ENCODE measurements at regions not wholly inside any gene's neighbourhood (a gene's known extent, or its start where the extent isn't known, plus 50 kb on each side); places are given as distances from the start of the nearest gene placed in this dataset.

DNA sequence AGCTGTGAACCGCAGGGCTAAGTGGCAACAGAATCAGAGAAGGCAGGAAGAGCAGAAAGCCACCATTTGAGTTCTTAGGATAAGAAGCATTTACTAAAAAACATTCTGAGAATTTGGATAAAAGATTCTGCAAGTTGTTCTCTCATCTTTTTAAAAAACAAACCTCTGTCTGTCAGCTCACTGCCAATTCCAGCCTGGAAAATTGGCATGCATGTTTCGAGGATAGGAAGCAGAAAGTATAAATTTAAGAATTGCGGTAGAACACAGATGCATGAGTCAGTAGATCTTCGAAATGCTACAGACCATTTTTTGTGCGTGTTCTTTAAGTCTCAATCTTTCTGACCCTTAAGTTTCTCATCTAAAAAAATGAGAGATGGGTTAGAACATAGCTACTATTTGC, 544.5 kb upstream of the DAB1 start:
- TF ChIP-seq TOX (CRISPR knock-in tag; IDR thresholded peaks at IDR 0.05; ENCODE audit: borderline replicate concordance), result no peak
- no peak for TF ChIP-seq SNAI2 (CRISPR knock-in tag; IDR thresholded peaks at IDR 0.05)
- no peak for TF ChIP-seq ARNTL (CRISPR knock-in tag; IDR thresholded peaks at IDR 0.05; ENCODE audit: borderline replicate concordance, low read depth)
- TF ChIP-seq, protein P1, sequence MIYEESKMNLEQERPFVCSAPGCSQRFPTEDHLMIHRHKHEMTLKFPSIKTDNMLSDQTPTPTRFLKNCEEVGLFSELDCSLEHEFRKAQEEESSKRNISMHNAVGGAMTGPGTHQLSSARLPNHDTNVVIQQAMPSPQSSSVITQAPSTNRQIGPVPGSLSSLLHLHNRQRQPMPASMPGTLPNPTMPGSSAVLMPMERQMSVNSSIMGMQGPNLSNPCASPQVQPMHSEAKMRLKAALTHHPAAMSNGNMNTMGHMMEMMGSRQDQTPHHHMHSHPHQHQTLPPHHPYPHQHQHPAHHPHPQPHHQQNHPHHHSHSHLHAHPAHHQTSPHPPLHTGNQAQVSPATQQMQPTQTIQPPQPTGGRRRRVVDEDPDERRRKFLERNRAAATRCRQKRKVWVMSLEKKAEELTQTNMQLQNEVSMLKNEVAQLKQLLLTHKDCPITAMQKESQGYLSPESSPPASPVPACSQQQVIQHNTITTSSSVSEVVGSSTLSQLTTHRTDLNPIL (CRISPR knock-in tag; IDR thresholded peaks at IDR 0.05; ENCODE audit: low read depth), result no peak
- TF ChIP-seq, protein P2, sequence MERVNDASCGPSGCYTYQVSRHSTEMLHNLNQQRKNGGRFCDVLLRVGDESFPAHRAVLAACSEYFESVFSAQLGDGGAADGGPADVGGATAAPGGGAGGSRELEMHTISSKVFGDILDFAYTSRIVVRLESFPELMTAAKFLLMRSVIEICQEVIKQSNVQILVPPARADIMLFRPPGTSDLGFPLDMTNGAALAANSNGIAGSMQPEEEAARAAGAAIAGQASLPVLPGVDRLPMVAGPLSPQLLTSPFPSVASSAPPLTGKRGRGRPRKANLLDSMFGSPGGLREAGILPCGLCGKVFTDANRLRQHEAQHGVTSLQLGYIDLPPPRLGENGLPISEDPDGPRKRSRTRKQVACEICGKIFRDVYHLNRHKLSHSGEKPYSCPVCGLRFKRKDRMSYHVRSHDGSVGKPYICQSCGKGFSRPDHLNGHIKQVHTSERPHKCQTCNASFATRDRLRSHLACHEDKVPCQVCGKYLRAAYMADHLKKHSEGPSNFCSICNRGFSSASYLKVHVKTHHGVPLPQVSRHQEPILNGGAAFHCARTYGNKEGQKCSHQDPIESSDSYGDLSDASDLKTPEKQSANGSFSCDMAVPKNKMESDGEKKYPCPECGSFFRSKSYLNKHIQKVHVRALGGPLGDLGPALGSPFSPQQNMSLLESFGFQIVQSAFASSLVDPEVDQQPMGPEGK (CRISPR knock-in tag; IDR thresholded peaks at IDR 0.05; ENCODE audit: borderline replicate concordance), result no peak
- no peak for TF ChIP-seq ZNF565 (CRISPR knock-in tag; conservative IDR thresholded peaks at IDR 0.05; ENCODE audit: low read depth)
